ENCODE measurements at regions not wholly inside any gene's neighbourhood (a gene's known extent, or its start where the extent isn't known, plus 50 kb on each side); places are given as distances from the start of the nearest gene placed in this dataset.

- no peak for TF ChIP-seq ZBTB33 (IDR thresholded peaks at IDR 0.05; ENCODE audit: borderline replicate concordance, low read depth)
- no peak for TF ChIP-seq CHD2 (IDR thresholded peaks at IDR 0.05; ENCODE audit: low read length, partially characterized antibody)
- no peak for TF ChIP-seq FOXJ3 (CRISPR knock-in tag; IDR thresholded peaks at IDR 0.05)
- TF ChIP-seq RXRA (IDR thresholded peaks at IDR 0.05; ENCODE audit: borderline replicate concordance, low read depth), result no peak
- no peak for TF ChIP-seq TCF12 (IDR thresholded peaks at IDR 0.05)
- no peak for TF ChIP-seq EZH2phosphoT487 (IDR thresholded peaks at IDR 0.05; ENCODE audit: borderline replicate concordance, low read depth)
- no peak for TF ChIP-seq POLR2AphosphoS5 (IDR thresholded peaks at IDR 0.05; ENCODE audit: low read depth, low read length)
- no peak for TF ChIP-seq FOSL2 (IDR thresholded peaks at IDR 0.05; ENCODE audit: borderline replicate concordance, low read depth)
These were observed 956.9 kb upstream of the NDST4 start (continued) for GRCh38 chr4:116070283-116070682.

GRCh38 chr4:116066711-116067245, 953.4 kb upstream of the NDST4 start:
- no peak for DNase-seq
- ChIA-PET CTCF (interaction anchor here (0.6 to 1.1 kb wide), 3 partner anchors 11 to 1967 kb away, joined by 3 to 4 read pairs (median 3); no protein-coding TSS in a partner anchor), POLR2A (no interaction called here)
- no peak overlapping the region for H3K27ac ChIP-seq (ENCODE audit: low read depth in 2 of 2, low read length in 1 of 2)
- no peaks in the 10 kb centered on the region for H3K27me3 ChIP-seq (ENCODE audit: insufficient read depth)
- H3K79me2 ChIP-seq (ENCODE audit: insufficient read depth), result no peaks in the 10 kb centered on the region; the same call in 1 of the 2 replicates
- TF ChIP-seq REST (IDR thresholded peaks at IDR 0.05; ENCODE audit: low read depth, low read length) (no peak), MXI1 (IDR thresholded peaks at IDR 0.05; ENCODE audit: low read depth, low read length) (no peak), PBX3 (IDR thresholded peaks at IDR 0.05) (no peak), CHD2 (IDR thresholded peaks at IDR 0.05; ENCODE audit: low read length, partially characterized antibody) (no peak), TAF1 (IDR thresholded peaks at IDR 0.05; ENCODE audit: borderline replicate concordance, low read depth, low read length) (no peak), NFIC (IDR thresholded peaks at IDR 0.05; ENCODE audit: borderline replicate concordance) (no peak), IRF3 (IDR thresholded peaks at IDR 0.05; ENCODE audit: low read depth, low read length) (no peak), MAX (IDR thresholded peaks at IDR 0.05; ENCODE audit: low read depth) (no peak), RXRA (IDR thresholded peaks at IDR 0.05; ENCODE audit: borderline replicate concordance, low read depth) (no peak), SMC3 (IDR thresholded peaks at IDR 0.05; ENCODE audit: low read depth, low read length) (no peak), TCF12 (IDR thresholded peaks at IDR 0.05) (no peak), EZH2phosphoT487 (IDR thresholded peaks at IDR 0.05; ENCODE audit: borderline replicate concordance, low read depth) (no peak), NRF1 (IDR thresholded peaks at IDR 0.05; ENCODE audit: low read depth, low read length) (no peak), GATA2 (CRISPR knock-in tag; IDR thresholded peaks at IDR 0.05) (no peak), MEF2A (IDR thresholded peaks at IDR 0.05; ENCODE audit: borderline replicate concordance, low read depth) (no peak), JUND (IDR thresholded peaks at IDR 0.05) (no peak), RAD21 (IDR thresholded peaks at IDR 0.05; ENCODE audit: low read length) (no peak), FOXJ3 (CRISPR knock-in tag; IDR thresholded peaks at IDR 0.05) (no peak)
- no peaks in the 10 kb centered on the region for H3K36me3 ChIP-seq (replicated peaks in 1 of 2; ENCODE audit: control insufficient read depth in 1 of 2, insufficient read depth in 2 of 2, low read length in 1 of 2)
- H3K9me3 ChIP-seq, result no peaks in the 10 kb centered on the region; the same call in 1 of the 2 replicates
- no peak overlapping the region for H3K4me2 ChIP-seq
- H2AFZ ChIP-seq (ENCODE audit: low read depth), result no peak overlapping the region
- H3K9ac ChIP-seq, result no peak overlapping the region
- H4K20me1 ChIP-seq (ENCODE audit: insufficient read depth), result no peaks in the 10 kb centered on the region
- H3K9me2 ChIP-seq, result no peaks in the 10 kb centered on the region
- no peak overlapping the region for H3K4me3 ChIP-seq (ENCODE audit: low read depth in 2 of 2, low read length in 1 of 2)
- no peaks in the 10 kb centered on the region for H3F3A ChIP-seq (replicated peaks; ENCODE audit: insufficient read depth)
- no peaks in the 10 kb centered on the region for H3K4me1 ChIP-seq (ENCODE audit: control insufficient read depth in 1 of 2, insufficient read depth in 2 of 2, low read depth in 1 of 2, low read length in 1 of 2)
- 23% methylated on average over 2 of the region's 5 CpGs for WGBS (ENCODE audit: low lambda C conversion rate)
